Smooth muscle cell (in vitro differentiated cells): ENCODE measurements at regions not wholly inside any gene's neighbourhood (a gene's known extent, or its start where the extent isn't known, plus 50 kb on each side); places are given as distances from the start of the nearest gene placed in this dataset.

ENCODE experiments used
- DNase-seq: peaks from one replicate; lab custom pipeline; 2025; ENCODE audit not compliant: unreplicated experiment; lab: John Stamatoyannopoulos, UW
- H2AFZ ChIP-seq: fragments of 200-600 bp; sonication (generic); 2 replicates; pipeline ENCODE4 v1.6.0; 2016; ENCODE audit warnings: antibody characterized with exemption, low read depth, mild to moderate bottlenecking
- H3F3A ChIP-seq: fragments of 200-600 bp; sonication (generic); 2 replicates; pipeline ENCODE4 v1.6.0; 2017; ENCODE audit warnings: antibody characterized with exemption, low read depth
- H3K27ac ChIP-seq: fragments of 200-600 bp; sonication (generic); 2 replicates; pipeline ENCODE4 v1.5.1; 2016; ENCODE audit warnings: low read depth, mild to moderate bottlenecking
- H3K27me3 ChIP-seq: fragments of 200-600 bp; sonication (generic); 2 replicates; pipeline ENCODE4 v1.6.1; 2016; ENCODE audit warnings: low read depth, mild to moderate bottlenecking
- H3K36me3 ChIP-seq: fragments of 200-600 bp; sonication (generic); 2 replicates; pipeline ENCODE4 v1.5.1; 2016; ENCODE audit warnings: low read depth
- H3K4me1 ChIP-seq: fragments of 200-600 bp; sonication (generic); 2 replicates; pipeline ENCODE4 v1.5.1; 2016; ENCODE audit warnings: low read depth
- H3K4me2 ChIP-seq: fragments of 200-600 bp; sonication (generic); 2 replicates; pipeline ENCODE4 v1.6.0; 2016; ENCODE audit warnings: mild to moderate bottlenecking
- H3K4me3 ChIP-seq: fragments of 200-600 bp; sonication (generic); 2 replicates; pipeline ENCODE4 v1.5.1; 2016; ENCODE audit warnings: mild to moderate bottlenecking
- H3K79me2 ChIP-seq: fragments of 200-600 bp; sonication (generic); 2 replicates; pipeline ENCODE4 v1.6.0; 2016; ENCODE audit warnings: low read depth, mild to moderate bottlenecking
- H3K9ac ChIP-seq: fragments of 200-600 bp; sonication (generic); 2 replicates; pipeline ENCODE4 v1.6.0; 2016; ENCODE audit warnings: low read depth
- H3K9me3 ChIP-seq: fragments of 200-600 bp; sonication (generic); replicated peaks from 2 replicates; pipeline ENCODE4 v1.5.1; 2016; ENCODE audit warnings: low read depth
- H4K20me1 ChIP-seq: fragments of 200-600 bp; sonication (generic); 2 replicates; pipeline ENCODE4 v1.6.0; 2016; ENCODE audit warnings: low read depth
- CTCF ChIP-seq: fragments of 200-600 bp; sonication (generic); IDR thresholded peaks from 2 replicates; pipeline ENCODE4 v1.5.1; 2017; ENCODE audit warnings: borderline replicate concordance, mild to moderate bottlenecking, antibody characterized with exemption; ENCODE audit not compliant: insufficient read depth, poor library complexity, severe bottlenecking
- WGBS: methylation state at CpG from one replicate; pipeline ENCODE4 v1.1.7; 2016; ENCODE audit warnings: low lambda C conversion rate; 5-methylcytosine and 5-hydroxymethylcytosine counted together

GRCh38 chr14:86364634-86365033 lies 834.7 kb downstream of the FLRT2 start:
- Histone ChIP-seq H3K4me2 (no peak overlapping the region), H3F3A (no peaks in the 10 kb centered on the region), H3K79me2 (no peaks in the 10 kb centered on the region), H3K27me3 (no peaks in the 10 kb centered on the region), H3K9ac (no peak overlapping the region), H3K27ac (no peak overlapping the region), H3K4me1 (no peaks in the 10 kb centered on the region), H2AFZ (no peak overlapping the region), H4K20me1 (no peaks in the 10 kb centered on the region), H3K4me3 (no peak overlapping the region), H3K36me3 (no peaks in the 10 kb centered on the region), H3K9me3 (no peaks in the 10 kb centered on the region)
- no peak for TF ChIP-seq CTCF
- 86% methylated on average over 4 of the region's 4 CpGs for WGBS
- no peak for DNase-seq

- Histone ChIP-seq H3K4me2 (no peak overlapping the region), H3K4me1 (no peaks in the 10 kb centered on the region), H3K27ac (no peak overlapping the region), H3K36me3 (no peaks in the 10 kb centered on the region), H3K79me2 (no peaks in the 10 kb centered on the region), H3K9ac (no peak overlapping the region), H3F3A (no peaks in the 10 kb centered on the region), H3K4me3 (no peak overlapping the region), H3K9me3 (no peaks in the 10 kb centered on the region), H3K27me3 (no peaks in the 10 kb centered on the region), H2AFZ (no peak overlapping the region), H4K20me1 (no peaks in the 10 kb centered on the region)
- no peak for DNase-seq
- WGBS = 97% methylated on average over 1 of the region's 1 CpG
- no peak for TF ChIP-seq CTCF
Measured at GRCh38 chr14:86363576-86363975, 833.6 kb downstream of the FLRT2 start.

- Histone ChIP-seq H3K27me3 (no peaks in the 10 kb centered on the region), H3K4me1 (no peaks in the 10 kb centered on the region), H2AFZ (no peak overlapping the region), H3K36me3 (no peaks in the 10 kb centered on the region), H3K4me2 (no peak overlapping the region), H3K4me3 (no peak overlapping the region), H4K20me1 (no peaks in the 10 kb centered on the region), H3K9me3 (no peaks in the 10 kb centered on the region), H3F3A (no peaks in the 10 kb centered on the region), H3K27ac (no peak overlapping the region), H3K9ac (no peak overlapping the region), H3K79me2 (no peaks in the 10 kb centered on the region)
- TF ChIP-seq CTCF = no peak
- 77% methylated on average over 4 of the region's 4 CpGs for WGBS
- no peak for DNase-seq
Measured at GRCh38 chr14:86363047-86363446, 833.1 kb downstream of the FLRT2 start.

GRCh38 chr14:86357876-86358275 lies 827.9 kb downstream of the FLRT2 start:
- no peak for TF ChIP-seq CTCF
- peaks cover 3% of the 10 kb centered on the region for H3K4me1 ChIP-seq
- no peaks in the 10 kb centered on the region for H3K36me3 ChIP-seq
- H2AFZ ChIP-seq = no peak overlapping the region
- no peak overlapping the region for H3K4me3 ChIP-seq
- no peaks in the 10 kb centered on the region for H3K9me3 ChIP-seq
- H3K9ac ChIP-seq = no peak overlapping the region
- 56% methylated on average over 3 of the region's 3 CpGs for WGBS
- H3K27ac ChIP-seq = no peak overlapping the region
- no peak overlapping the region for H3K4me2 ChIP-seq
- H3K79me2 ChIP-seq = no peaks in the 10 kb centered on the region
- no peak for DNase-seq
- no peaks in the 10 kb centered on the region for H3K27me3 ChIP-seq
- H4K20me1 ChIP-seq = no peaks in the 10 kb centered on the region
- H3F3A ChIP-seq = no peaks in the 10 kb centered on the region
